Tibial artery (tissue), 4 donors: ENCODE measurements at regions not wholly inside any gene's neighbourhood (a gene's known extent, or its start where the extent isn't known, plus 50 kb on each side); places are given as distances from the start of the nearest gene placed in this dataset.

Experiments used
- DNase-seq, 2 donors: peaks; one replicate each; pipeline ENCODE4 v3.0.0-alpha.2; 2019
- H3K27ac ChIP-seq, 2 donors: fragments of 200-600 bp; sonication (generic) in 1 of 2; 1 replicate in 1 of 2; 2 replicates in 1 of 2; pipeline ENCODE4 v1.5.1; 2018 to 2019; ENCODE audit warnings: mild to moderate bottlenecking in 1 of 2
- H3K27me3 ChIP-seq, 2 donors: fragments of 200-600 bp; sonication (generic) in 1 of 2; one replicate each; pipeline versions ENCODE4 v1.5.1 to v1.6.0; 2016 to 2019
- H3K36me3 ChIP-seq, 3 donors: fragments of 200-600 bp; sonication (generic) in 2 of 3; one replicate each; pipeline ENCODE4 v1.5.1; 2016 to 2019; ENCODE audit warnings: mild to moderate bottlenecking in 2 of 3
- H3K4me1 ChIP-seq, 4 donors: fragments of 200-600 bp; sonication (generic) in 2 of 4; 1 replicate in 3 of 4; 2 replicates in 1 of 4; pipeline ENCODE4 v1.5.1; 2016 to 2019
- H3K4me3 ChIP-seq, 2 donors: fragments of 200-600 bp; sonication (generic) in 1 of 2; 1 replicate in 1 of 2; 2 replicates in 1 of 2; pipeline ENCODE4 v1.5.1; 2018 to 2019; ENCODE audit warnings: mild to moderate bottlenecking in 2 of 2
- H3K9me3 ChIP-seq, 3 donors: fragments of 200-600 bp; sonication (generic) in 1 of 3; one replicate each; pipeline ENCODE4 v1.5.1; 2016 to 2019
- CTCF ChIP-seq, 2 experiments: fragments of 200-600 bp in 1 of 2; fragments of 450-650 bp in 1 of 2; IDR thresholded peaks; one replicate each; pipeline ENCODE4 v1.5.1; 2017 to 2019; ENCODE audit warnings: antibody characterized with exemption in 2 of 2, mild to moderate bottlenecking in 1 of 2, moderate library complexity in 1 of 2
- intact Hi-C: fragments of 100-400 bp; cut with DNase I; formaldehyde crosslinking; loops from one replicate; pipeline ENCODE4 v1.15.0; 2023; ENCODE audit warnings: low total_unique reads

GRCh38 chr22:48558606-48559402 is 1268.9 kb downstream of the BRD1 start:
- no peak for DNase-seq
- intact Hi-C loops = no loop called here
- no peaks in the 10 kb centered on the region for H3K4me1 ChIP-seq
- no peak for TF ChIP-seq CTCF (IDR thresholded peaks at IDR 0.05)
- no peaks in the 10 kb centered on the region for H3K36me3 ChIP-seq
- H3K9me3 ChIP-seq = no peaks in the 10 kb centered on the region
- peaks cover 0 to 17% of the 10 kb centered on the region in 2 donors for H3K27me3 ChIP-seq
- H3K4me3 ChIP-seq = no peak overlapping the region
- H3K27ac ChIP-seq = no peak overlapping the region

GRCh38 chr22:48558016-48558415 is 1269.7 kb downstream of the BRD1 start:
- intact Hi-C loops = no loop called here
- no peak overlapping the region for H3K4me3 ChIP-seq
- no peaks in the 10 kb centered on the region for H3K4me1 ChIP-seq
- no peak for DNase-seq
- no peak overlapping the region for H3K27ac ChIP-seq
- no peak for TF ChIP-seq CTCF (IDR thresholded peaks at IDR 0.05)
- H3K27me3 ChIP-seq = peaks cover 0 to 24% of the 10 kb centered on the region in 2 donors
- H3K36me3 ChIP-seq = no peaks in the 10 kb centered on the region
- H3K9me3 ChIP-seq = no peaks in the 10 kb centered on the region

- H3K36me3 ChIP-seq = no peaks in the 10 kb centered on the region
- no peaks in the 10 kb centered on the region for H3K9me3 ChIP-seq
- H3K27ac ChIP-seq = no peak overlapping the region
- H3K27me3 ChIP-seq = peaks cover 0 to 27% of the 10 kb centered on the region in 2 donors
- intact Hi-C loops = no loop called here
- no peak overlapping the region for H3K4me3 ChIP-seq
- TF ChIP-seq CTCF (IDR thresholded peaks at IDR 0.05) = no peak
- H3K4me1 ChIP-seq = no peaks in the 10 kb centered on the region
- DNase-seq = no peak
Measured at GRCh38 chr22:48557473-48557872, 1270.2 kb downstream of the BRD1 start.

- H3K27me3 ChIP-seq = peaks cover 0 to 32% of the 10 kb centered on the region in 2 donors
- no peak overlapping the region for H3K4me3 ChIP-seq
- no peaks in the 10 kb centered on the region for H3K4me1 ChIP-seq
- H3K36me3 ChIP-seq = no peaks in the 10 kb centered on the region
- H3K9me3 ChIP-seq = no peaks in the 10 kb centered on the region
- no peak for DNase-seq
- intact Hi-C loops = no loop called here
- H3K27ac ChIP-seq = no peak overlapping the region
- TF ChIP-seq CTCF (IDR thresholded peaks at IDR 0.05) = no peak
Measured at GRCh38 chr22:48556751-48557150, 1270.9 kb downstream of the BRD1 start.

- no peak for TF ChIP-seq CTCF (IDR thresholded peaks at IDR 0.05)
- no peak overlapping the region for H3K4me3 ChIP-seq
- H3K9me3 ChIP-seq = no peaks in the 10 kb centered on the region
- H3K4me1 ChIP-seq = no peaks in the 10 kb centered on the region
- H3K27ac ChIP-seq = no peak overlapping the region
- intact Hi-C loops = no loop called here
- H3K27me3 ChIP-seq = peaks cover 0 to 32% of the 10 kb centered on the region in 2 donors
- no peak for DNase-seq
- no peaks in the 10 kb centered on the region for H3K36me3 ChIP-seq
Measured at GRCh38 chr22:48556222-48556621, 1271.5 kb downstream of the BRD1 start.
